Activated CD4-positive, CD25-positive, alpha-beta regulatory T cell treated with anti-CD3 and anti-CD28 coated beads, Interleukin-2, amount 50 U/mL, for 72 hours (primary cell): ENCODE measurements at regions not wholly inside any gene's neighbourhood (a gene's known extent, or its start where the extent isn't known, plus 50 kb on each side); places are given as distances from the start of the nearest gene placed in this dataset.

ENCODE experiments used
- DNase-seq: peaks from one replicate; pipeline ENCODE4 v3.0.0; 2021

DNA sequence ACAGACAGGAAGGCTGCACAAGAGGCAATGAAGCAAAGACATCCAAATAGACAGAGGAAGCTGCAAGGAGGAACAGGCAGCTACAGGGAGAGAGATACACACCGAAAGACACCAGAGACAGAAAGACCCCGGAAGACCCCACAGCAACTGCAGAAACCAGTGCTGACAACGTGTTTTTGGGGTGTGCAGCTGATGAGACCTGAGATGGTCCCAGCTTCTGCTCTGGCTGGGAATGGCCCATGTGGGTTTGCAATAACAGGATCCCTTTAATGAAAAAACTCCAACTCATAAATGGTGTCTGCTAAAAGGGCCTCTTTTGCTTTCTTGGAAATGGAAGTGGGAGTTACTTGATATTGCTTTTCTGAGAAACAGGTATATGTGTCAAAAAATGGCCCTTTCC is 101.5 kb upstream of the CDH11 start:
- no peak for DNase-seq

DNA sequence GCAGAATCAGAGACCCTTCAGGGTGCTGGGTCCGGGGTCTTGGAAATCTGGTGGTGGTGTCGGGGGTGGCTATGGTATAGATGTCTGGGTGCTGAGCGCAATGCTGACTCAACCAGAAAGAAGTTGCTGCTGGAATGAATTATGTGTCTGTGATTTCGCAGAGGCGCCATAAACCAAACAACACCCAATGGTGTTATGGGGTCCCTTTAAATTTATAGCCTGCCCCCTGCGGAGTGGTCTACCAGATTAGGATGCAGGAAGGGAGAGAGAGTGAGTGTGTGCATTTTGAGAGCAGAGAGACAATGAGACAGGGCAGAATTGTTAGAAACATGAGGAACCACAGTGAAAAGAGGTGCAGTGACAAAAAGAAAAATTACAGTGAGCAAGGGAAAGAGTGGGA is 100.7 kb upstream of the CDH11 start:
- DNase-seq: no peak

DNA sequence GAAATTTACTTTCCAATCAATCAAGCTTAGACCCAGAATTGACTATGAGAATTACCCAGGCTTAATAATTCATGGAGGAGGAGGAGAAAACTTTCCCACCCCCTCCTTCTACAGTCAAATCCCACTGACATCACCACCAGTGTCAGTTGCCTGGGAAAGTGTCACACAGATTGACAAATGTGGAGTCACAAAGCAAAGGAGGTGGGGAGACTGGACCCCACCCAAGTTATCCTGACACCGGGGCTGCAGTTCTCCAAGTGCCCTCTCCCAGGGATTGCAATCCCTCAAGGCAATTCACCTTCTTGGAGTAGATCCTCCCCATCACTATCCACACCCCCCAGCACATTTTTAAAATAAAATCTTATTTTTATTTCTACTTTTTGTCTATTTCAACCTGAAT is 100.2 kb upstream of the CDH11 start:
- DNase-seq: no peak

- DNase-seq: no peak
Measured at GRCh38 chr16:65219786-65220185, 97.9 kb upstream of the CDH11 start.

GRCh38 chr16:65218348-65218747 is 96.5 kb upstream of the CDH11 start:
- DNase-seq: no peak

DNA sequence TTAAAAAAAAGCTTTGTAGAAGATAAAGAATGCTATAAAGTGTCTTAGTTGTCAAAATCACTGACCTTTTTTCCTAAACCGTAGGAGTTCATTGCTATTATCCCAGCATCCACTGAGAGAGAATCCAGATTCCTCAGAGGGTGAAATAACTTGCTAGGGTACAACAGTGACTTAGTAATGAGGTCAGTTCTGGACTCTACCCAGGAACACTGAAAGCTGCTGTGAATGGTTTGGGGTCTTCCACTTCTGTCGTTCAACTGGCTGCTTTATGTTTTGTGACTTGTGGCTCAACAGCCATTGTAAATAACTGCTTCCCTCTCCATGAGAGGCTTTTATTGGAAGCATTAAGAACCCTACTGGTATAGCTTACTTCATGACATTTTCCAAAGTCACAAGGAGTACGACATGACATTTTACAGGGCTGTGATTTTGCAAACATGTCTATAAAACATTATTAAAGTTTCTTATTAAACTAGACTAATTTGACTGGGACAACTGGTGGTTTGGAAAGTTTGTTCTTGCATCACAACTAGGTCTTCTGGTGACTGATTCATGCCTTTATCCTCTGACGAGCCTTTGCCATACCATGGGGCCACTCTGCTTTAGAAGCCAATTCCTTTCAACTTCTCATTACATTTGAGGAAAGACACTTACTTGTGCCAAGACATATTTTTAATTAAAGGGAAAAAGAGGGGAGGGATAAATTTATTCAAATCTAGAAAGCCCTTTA is 92.2 kb upstream of the CDH11 start:
- no peak for DNase-seq

GRCh38 chr16:65212791-65213190 is 90.9 kb upstream of the CDH11 start:
- DNase-seq: no peak

DNA sequence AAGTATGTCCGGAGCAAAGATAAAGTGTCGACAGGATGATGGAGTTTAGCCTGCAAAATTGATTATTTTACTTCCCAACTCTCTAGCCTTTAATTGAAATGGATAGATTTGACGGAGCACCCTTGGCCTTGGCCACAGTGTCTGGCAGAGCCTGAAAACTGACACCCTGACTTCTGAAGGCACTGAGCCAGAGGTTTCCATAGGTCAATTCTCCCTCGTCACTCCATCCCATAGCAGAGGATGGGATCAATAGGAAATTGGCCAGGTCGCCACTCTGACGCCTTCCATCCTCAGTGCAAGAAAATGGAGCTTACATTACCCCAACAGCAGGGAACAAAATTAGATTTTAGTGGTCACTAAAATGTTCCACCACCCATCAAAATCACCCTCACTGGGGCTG is 90.4 kb upstream of the CDH11 start:
- DNase-seq: no peak

DNA sequence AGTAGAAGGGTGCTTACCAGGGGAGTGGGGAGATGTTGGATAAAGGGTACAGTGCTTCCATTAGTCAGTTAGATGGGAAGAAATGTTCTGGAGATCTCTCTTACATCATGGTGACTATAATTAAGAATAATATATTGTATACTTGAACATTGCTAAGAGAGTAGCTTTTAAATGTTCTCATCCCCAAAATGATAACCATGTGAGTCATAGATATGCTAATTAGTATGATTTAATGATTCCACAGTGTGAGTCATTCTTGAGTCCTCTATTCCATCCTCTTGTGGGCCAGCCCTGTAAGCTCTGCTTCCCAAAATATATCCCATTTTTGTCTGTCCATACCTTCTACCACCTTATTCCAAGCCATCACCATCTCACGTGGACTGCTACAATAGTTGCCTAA is 80.6 kb upstream of the CDH11 start:
- DNase-seq: no peak

DNA sequence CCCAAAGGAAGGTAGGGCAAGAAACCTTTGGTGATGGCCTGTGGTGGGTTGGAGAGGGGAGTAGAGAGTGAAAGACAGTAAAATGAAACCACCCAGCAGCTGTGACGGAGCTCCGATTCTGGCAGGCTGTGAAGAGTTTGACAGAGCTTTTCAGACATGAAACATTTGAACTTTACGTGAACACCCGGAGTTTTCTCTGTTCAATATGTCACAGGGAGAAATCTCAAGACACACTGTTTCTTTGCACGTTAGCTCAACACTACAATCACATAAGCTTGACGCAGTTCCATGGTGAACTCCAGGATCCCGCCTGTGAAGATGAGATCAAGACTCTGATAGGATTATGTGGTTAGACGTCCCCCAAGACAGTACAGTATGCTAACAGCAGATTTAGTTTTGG is 79.6 kb upstream of the CDH11 start:
- DNase-seq: no peak

DNA sequence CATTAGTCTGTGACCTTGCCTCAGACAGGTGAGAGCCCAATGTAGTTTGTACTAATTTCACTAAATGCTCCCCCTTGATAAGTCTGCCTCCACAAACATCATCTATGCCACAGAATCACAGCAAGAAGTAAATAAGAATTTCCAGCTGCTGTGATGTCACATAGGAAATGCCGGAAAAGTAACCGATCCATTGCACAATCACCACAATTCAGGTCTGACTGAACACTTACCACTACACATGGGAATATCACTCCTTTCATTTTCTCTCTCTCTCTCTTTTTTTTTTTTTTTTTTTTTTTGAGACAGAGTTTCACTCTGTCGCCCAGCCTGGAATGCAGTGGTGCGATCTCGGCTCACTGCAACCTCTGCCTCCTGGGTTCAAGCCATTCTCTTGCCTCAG is 79.0 kb upstream of the CDH11 start:
- DNase-seq: no peak

GRCh38 chr16:65200156-65200773 is 78.4 kb upstream of the CDH11 start:
- DNase-seq: no peak

- no peak for DNase-seq
Measured at GRCh38 chr16:65196420-65197075, 74.7 kb upstream of the CDH11 start.

DNA sequence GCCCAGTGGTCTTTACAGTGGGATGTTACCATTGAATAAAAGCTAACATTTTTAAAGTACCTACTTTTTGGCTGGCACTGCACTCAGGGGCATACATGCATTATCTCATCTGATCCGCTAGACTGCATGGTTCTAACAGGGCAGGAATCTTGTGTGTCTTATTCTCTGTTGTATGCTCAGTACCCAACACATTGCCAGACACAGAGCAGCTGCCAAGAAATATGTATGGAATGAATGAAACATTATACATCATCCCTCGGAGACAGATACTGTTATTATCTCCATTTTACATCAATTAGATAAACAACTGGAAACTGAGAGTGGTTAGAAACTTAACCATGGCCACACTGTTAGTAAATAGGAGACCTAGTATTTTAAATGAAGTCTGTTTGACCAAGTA is 74.1 kb upstream of the CDH11 start:
- DNase-seq: no peak

GRCh38 chr16:65185241-65185778 is 63.4 kb upstream of the CDH11 start:
- no peak for DNase-seq

GRCh38 chr16:65181071-65181561 is 59.3 kb upstream of the CDH11 start:
- DNase-seq: no peak

- DNase-seq: no peak
Measured at GRCh38 chr16:65178151-65178550, 56.3 kb upstream of the CDH11 start.

GRCh38 chr16:65176603-65177002 is 54.7 kb upstream of the CDH11 start:
- DNase-seq: no peak

GRCh38 chr16:65172356-65172755 is 50.5 kb upstream of the CDH11 start:
- no peak for DNase-seq
